Ishikawa (cell line): ENCODE measurements at regions not wholly inside any gene's neighbourhood (a gene's known extent, or its start where the extent isn't known, plus 50 kb on each side); places are given as distances from the start of the nearest gene placed in this dataset.

Source experiments
- CEBPB ChIP-seq: IDR thresholded peaks from 2 replicates; pipeline ENCODE4 v1.6.1; 2012
- CREB1 ChIP-seq: IDR thresholded peaks from 2 replicates; pipeline ENCODE4 v1.6.1; 2012; ENCODE audit warnings: low read depth
- EGR1 ChIP-seq: IDR thresholded peaks from 2 replicates; pipeline ENCODE4 v1.6.1; 2012
- EP300 ChIP-seq: IDR thresholded peaks from 2 replicates; pipeline ENCODE4 v1.6.1; 2012; ENCODE audit warnings: borderline replicate concordance
- FOXM1 ChIP-seq: IDR thresholded peaks from 2 replicates; pipeline ENCODE4 v1.6.1; 2012; ENCODE audit warnings: low read depth, borderline replicate concordance
- MAX ChIP-seq: IDR thresholded peaks from 2 replicates; pipeline ENCODE4 v1.6.1; 2012
- NFIC ChIP-seq: IDR thresholded peaks from 2 replicates; pipeline ENCODE4 v1.6.1; 2012
- RAD21 ChIP-seq: IDR thresholded peaks from 2 replicates; pipeline ENCODE4 v1.6.1; 2012; ENCODE audit warnings: low read depth
- TAF1 ChIP-seq: IDR thresholded peaks from 2 replicates; pipeline ENCODE4 v1.6.1; 2012; ENCODE audit warnings: low read depth, mild to moderate bottlenecking
- TEAD4 ChIP-seq: IDR thresholded peaks from 2 replicates; pipeline ENCODE4 v1.6.1; 2012
- USF1 ChIP-seq: IDR thresholded peaks from 2 replicates; pipeline ENCODE4 v1.6.1; 2012
- YY1 ChIP-seq: IDR thresholded peaks from 2 replicates; pipeline ENCODE4 v1.6.1; 2012; ENCODE audit warnings: low read depth
- ZBTB7A ChIP-seq: IDR thresholded peaks from 2 replicates; pipeline ENCODE4 v1.6.1; 2012; ENCODE audit warnings: low read depth

DNA sequence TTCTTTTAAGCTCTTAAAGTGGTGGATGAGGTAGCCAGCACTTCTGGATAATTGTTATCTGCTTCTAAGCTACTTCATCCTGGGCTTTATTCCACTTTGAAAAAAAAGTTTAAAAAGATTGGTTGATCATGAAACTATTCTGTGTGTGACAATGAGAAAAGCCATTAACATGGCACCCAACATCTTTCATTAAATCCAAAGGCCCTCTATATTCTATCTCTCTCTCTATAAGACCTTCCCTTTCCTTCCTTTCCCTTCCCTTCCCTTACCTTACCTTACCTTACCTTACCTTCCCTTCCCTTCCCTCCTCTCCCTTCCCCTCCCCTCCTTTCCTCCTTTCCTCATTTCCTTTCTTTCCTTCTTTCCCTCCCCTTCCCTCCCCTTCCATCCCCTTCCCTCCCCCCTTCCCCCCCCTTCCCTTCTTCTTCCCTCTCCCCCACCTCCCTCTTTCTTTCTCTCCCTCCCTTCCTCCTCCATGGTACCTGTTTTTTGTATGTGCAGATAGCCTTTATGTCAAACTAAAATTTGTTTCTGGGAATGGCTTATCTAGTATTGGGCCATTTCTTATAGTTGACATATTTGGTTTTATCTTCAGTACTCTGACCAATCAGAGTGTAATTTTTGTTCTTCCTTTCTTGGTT lies 218.7 kb downstream of the DKK1 start:
- TF ChIP-seq USF1 (no peak), NFIC (no peak), RAD21 (no peak), ZBTB7A (no peak), MAX (no peak), EP300 (no peak), TEAD4 (no peak), FOXM1 (no peak), CREB1 (no peak), TAF1 (no peak), YY1 (no peak), EGR1 (no peak), CEBPB (no peak)
